HG02623 (cell line): ENCODE measurements at regions not wholly inside any gene's neighbourhood (a gene's known extent, or its start where the extent isn't known, plus 50 kb on each side); places are given as distances from the start of the nearest gene placed in this dataset.
"Not testable (repeated sequence)": the region's sequence is repeated elsewhere in the genome, so short reads cannot be mapped to it uniquely, and the experiment has no call there.

Experiments used
- ATAC-seq: cut with Tn5 transposase; IDR thresholded peaks from one replicate; pipeline ENCODE4 v1.9.1; 2021; ENCODE audit warnings: moderate library complexity; ENCODE audit not compliant: unreplicated experiment

GRCh38 chr2:47653902-47654789, 83.4 kb upstream of the KCNK12 start:
- ATAC-seq: no peak

GRCh38 chr2:47653036-47653435, 82.3 kb upstream of the KCNK12 start:
- ATAC-seq: no peak

- no peak for ATAC-seq
Observed at GRCh38 chr2:47652061-47652690, 81.4 kb upstream of the KCNK12 start.

DNA sequence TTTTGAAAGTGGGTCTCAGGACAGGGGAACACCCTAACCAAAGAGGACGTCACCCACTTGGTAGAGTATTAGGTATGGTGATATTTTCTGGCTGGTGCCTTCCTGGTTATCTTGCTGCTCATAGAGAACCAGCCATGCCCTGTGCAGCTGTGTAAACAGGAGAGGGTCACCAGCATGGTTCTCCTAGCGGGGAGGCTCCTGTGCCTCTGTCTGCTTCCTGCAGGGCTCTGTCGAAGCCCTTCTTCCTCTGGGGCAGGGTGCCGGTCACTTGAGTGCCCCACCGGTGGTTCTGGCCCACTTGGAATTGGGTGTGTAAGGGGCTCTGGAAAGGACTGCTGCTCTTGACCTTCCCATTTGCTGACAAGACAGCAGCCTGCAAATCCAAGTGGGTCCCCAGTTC, 80.5 kb upstream of the KCNK12 start:
- ATAC-seq: no peak

- ATAC-seq: no peak
Observed at GRCh38 chr2:47650001-47650535, 79.3 kb upstream of the KCNK12 start.

GRCh38 chr2:47645246-47645645, 74.5 kb upstream of the KCNK12 start:
- no peak for ATAC-seq

- ATAC-seq: no peak
Observed at GRCh38 chr2:47644351-47644750, 73.6 kb upstream of the KCNK12 start.

DNA sequence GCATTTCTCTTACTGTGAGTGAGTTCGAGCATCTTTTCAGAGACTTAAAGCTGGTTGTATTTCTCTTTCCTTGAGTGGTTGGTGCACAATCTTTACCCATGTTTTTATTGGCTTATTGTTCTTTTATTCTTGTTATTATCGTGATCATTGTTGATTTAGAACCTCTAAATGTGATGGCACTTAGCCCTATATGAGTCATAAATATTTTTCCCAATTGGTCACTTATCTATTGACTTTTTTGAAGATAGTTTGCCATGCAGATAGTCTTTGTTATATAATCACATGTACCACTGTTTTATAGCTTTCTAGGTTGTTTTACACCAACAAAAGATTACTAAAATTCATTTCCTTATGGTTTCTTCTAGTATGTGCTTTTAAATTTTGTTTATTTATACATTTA, 70.6 kb upstream of the KCNK12 start:
- no peak for ATAC-seq

DNA sequence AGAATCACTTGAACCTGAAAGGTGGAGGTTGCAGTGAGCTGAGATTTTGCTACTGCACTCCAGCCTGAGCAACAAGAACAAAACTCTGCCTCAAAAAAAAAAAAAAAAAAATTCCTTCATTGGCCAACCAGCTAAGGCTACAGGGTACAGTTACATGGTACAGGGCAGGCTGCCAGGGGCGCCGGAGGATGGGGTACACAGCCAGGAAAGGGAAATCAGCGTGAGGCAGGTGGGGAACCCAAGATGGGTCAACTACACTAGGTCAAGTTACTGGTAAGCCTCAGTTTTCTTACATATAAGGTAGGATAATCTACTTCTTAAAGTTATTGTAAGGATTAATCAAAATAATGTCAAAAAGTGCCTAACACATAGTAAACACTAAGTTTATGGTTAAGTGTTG, 69.6 kb upstream of the KCNK12 start:
- no peak for ATAC-seq

DNA sequence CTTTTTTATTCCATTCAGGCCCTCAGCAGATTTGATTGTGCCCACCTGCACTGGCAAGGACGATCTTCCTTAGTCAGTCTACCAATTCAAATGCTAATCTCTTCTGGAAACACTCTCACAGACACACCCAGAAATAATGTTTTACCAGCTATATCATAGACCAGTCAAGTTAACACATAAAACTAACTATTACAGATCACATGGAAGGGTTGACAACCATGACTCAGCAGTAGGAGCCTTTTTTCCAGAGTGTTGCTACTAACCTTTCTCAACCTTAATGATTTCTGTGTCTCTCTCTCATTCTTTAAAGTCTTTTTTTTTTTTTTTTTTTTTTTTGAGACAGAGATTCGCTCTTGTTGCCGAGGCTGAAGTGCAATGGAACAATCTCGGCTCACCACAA, 68.7 kb upstream of the KCNK12 start:
- ATAC-seq: no peak

DNA sequence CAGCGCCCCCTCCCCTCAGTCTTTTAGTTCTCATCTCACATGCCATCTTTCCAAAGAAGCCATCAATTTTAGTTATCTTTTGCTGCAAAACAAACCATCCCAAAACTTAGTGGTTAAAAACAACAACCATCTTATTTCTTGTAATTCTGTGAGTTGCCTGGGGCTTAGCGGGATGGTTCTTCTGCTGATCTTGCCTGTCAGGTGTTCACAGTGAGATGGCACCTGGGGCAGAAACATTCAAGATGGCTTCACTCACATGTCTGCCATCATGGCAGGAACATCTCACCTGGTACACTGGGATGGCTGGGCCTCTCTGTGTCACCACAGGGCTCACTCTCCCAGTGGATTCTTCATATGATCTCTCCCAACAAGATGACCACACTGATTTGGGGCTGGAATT, 67.6 kb upstream of the KCNK12 start:
- ATAC-seq: no peak

DNA sequence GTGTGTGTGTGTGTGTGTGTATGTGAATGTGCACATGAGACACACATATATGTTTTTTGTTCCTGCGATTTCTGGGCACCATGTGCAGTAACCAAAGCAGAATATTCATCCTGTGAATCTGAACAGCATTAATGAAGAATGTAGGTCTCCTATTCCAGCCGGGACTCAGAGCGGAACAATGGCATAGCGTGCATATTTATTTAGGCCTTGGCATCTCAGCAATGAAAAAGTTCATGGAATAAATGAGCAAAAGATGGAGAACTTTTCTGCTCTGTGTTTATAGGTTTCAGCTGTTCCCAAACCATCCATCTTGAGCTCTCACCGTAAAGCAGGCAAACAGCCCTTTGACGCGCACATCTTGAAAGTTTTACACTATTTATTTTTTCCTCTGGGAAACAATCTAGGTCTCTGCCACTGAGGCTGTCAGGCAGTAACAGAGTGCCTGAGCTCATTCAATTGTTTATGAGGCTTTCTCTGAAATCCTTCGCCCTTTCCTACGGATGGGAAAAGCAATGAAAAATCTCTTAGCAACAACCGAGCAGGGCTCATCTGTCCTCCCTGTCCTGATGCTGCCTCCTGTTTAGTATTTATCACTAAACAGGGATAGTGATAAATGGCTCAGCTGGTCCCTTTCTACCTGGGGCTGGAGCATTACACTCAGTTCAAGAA, 65.9 kb upstream of the KCNK12 start:
- ATAC-seq: no peak

DNA sequence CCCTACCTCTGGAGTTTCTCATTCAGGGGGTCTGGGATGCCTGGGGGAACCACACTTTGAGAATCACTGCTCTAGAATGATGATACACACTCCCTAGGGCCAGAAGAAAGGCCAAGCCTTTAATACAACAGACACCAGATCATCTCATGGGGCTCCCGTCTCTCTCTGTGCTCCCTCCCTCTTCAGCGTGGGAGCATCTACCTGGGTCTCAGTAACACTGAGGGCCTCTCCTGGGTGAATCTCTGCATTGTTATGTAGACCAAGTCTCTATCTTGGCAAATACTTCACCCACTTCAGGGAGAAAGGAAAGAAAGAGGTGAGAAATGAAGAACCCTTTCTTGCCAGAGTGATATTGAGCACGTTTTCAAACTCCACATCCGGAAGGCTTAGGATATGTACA, 65.4 kb upstream of the KCNK12 start:
- no peak for ATAC-seq

GRCh38 chr2:47632754-47633153, 62.0 kb upstream of the KCNK12 start:
- no peak for ATAC-seq

DNA sequence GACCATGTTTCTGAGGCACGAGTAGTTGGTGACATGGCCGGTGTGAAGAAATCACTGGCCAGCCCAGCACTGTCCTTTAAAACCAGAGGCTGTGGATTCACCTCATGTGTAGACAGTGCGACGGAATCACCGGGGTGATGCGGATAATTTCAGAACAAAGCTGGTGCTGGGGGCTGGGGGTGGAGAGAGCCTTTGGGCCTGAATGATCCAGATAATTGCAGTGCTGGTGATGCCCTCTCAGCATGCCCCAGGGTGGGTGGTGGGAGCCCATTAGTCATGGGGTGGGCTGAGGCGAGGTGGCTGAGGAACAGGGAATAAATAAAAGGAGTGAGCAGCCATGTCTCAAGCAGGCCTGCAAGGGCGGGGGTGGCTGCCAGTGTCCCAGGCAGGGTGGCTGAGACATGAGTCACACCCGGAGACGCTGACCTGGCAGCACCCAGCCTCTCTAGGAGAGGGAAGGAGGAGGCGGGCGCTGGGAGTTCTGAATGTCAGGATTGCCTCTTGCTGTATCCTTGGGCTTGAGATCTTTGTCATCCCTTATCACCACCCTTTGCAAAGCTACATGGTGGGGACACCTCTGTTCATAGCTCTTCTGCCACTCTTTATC, 61.1 kb upstream of the KCNK12 start:
- no peak for ATAC-seq

DNA sequence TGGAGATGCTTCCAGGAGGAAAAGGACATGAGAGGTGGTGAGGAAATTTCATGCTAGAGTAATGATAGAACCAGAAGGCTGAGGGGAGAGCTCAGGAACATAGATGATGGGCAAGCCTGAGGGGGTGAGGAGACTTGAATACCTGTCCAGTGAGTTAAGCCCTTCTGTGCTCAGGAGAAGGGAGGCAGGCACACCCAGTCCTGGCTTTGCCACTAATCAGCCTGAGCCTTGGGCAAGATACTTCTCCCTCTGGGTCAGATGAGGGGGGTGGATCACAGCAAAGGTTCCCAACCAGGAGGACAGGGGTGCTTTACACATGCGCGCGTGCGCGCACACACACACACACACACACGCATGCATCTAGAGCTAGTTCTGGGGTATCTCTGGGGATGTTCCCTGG, 60.5 kb upstream of the KCNK12 start:
- ATAC-seq: no peak

- ATAC-seq: no peak
Observed at GRCh38 chr2:47629501-47630460, 59.0 kb upstream of the KCNK12 start.

- no peak for ATAC-seq
Observed at GRCh38 chr2:47628904-47629303, 58.1 kb upstream of the KCNK12 start.

DNA sequence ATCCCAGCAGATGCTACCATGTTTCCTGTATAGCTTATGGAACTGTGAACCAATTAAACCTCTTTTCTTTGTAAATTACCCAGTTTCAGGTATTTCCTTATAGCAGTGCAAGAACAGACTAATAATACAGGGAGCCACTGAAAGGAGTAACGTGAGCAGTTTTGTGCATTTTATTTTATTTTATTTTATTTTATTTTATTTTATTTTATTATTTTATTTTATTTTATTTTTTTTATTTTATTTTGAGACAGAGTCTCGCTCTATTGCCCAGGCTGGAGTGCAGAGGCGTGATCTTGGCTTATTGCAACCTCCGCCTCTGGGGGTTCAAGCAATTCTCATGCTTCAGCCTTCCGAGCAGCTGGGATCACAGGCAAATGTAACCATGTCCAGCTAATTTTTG, 55.9 kb upstream of the KCNK12 start:
- no peak for ATAC-seq

DNA sequence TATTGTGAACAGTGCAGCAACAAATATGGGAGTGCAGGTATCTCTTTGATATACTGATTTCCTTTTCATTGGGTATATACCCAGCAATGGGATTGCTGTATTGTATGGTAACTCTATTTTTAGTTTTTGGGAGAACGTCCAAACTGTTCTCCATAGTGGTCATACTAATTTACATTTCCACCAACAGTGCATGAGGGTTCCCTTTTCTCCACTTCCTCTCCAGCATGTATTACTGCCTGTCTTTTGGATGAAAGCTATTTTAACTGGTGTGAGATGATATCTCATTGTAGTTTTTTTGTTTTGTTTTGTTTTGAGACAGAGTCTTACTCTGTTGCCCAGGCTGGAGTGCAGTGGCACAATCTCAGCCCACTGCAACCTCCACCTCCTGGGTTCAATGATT, 52.4 kb upstream of the KCNK12 start:
- ATAC-seq: not testable (repeated sequence)
